ENCODE measurements at regions not wholly inside any gene's neighbourhood (a gene's known extent, or its start where the extent isn't known, plus 50 kb on each side); places are given as distances from the start of the nearest gene placed in this dataset.
"Not testable (repeated sequence)": the region's sequence is repeated elsewhere in the genome, so short reads cannot be mapped to it uniquely, and the experiment has no call there.

DNA sequence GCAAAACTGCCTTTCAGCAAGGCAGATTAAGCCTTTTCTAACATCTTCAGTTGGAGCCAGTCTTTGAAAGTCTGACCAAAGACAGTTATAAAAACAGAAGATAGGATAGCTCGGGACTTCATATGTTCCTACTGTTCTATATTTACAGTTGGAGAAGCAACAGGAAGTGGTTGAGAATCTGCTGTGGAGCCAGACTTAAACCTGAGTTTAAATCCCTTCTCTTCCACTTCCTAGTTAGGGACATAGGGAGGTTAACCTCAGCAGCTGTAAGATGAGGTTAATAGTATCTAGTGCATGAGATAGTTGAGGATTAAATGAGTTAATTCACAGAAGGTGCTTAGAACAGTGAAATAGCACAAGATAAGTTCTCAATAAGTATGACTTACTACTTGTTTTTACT is 84.5 kb upstream of the FREM1 start:
- TF ChIP-seq, protein P1, sequence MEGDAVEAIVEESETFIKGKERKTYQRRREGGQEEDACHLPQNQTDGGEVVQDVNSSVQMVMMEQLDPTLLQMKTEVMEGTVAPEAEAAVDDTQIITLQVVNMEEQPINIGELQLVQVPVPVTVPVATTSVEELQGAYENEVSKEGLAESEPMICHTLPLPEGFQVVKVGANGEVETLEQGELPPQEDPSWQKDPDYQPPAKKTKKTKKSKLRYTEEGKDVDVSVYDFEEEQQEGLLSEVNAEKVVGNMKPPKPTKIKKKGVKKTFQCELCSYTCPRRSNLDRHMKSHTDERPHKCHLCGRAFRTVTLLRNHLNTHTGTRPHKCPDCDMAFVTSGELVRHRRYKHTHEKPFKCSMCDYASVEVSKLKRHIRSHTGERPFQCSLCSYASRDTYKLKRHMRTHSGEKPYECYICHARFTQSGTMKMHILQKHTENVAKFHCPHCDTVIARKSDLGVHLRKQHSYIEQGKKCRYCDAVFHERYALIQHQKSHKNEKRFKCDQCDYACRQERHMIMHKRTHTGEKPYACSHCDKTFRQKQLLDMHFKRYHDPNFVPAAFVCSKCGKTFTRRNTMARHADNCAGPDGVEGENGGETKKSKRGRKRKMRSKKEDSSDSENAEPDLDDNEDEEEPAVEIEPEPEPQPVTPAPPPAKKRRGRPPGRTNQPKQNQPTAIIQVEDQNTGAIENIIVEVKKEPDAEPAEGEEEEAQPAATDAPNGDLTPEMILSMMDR (conservative IDR thresholded peaks at IDR 0.05) = no peak
- no peak for TF ChIP-seq ZFX (IDR thresholded peaks at IDR 0.05)
- H3K27ac ChIP-seq = no peak overlapping the region

DNA sequence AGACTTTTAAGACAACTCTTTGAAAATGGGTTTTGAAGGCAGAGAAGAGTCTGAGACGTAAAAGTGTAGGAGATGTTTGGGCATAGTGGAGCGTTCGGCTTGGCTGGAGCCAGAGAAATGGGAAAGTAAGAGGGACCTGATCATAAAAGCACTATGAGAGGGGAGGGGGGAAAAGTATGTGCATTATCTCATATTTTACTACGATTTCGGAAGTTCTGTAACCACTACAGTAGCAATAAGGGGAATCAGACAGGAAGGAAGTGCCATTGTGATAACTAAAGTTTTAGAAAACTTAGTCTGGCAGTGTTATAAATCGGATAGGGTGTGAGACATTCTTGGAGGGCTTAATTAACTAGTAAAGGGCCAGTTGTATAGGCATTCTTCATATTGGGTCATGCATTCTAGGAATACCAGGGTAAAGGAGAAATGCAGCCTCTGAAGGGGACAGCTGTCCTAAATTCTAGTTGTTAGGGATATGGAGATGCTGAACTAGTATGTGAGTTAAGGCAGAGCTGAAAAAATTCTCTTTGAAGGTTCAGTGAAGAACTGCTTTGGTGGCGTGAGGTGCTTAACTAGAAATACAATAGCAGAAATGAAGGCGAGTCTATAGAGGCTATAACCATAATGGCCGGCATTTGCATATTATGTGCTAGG is 83.8 kb upstream of the FREM1 start:
- TF ChIP-seq ZFX (IDR thresholded peaks at IDR 0.05) = no peak
- TF ChIP-seq, protein P1 (conservative IDR thresholded peaks at IDR 0.05) = no peak
- H3K27ac ChIP-seq = no peak overlapping the region

DNA sequence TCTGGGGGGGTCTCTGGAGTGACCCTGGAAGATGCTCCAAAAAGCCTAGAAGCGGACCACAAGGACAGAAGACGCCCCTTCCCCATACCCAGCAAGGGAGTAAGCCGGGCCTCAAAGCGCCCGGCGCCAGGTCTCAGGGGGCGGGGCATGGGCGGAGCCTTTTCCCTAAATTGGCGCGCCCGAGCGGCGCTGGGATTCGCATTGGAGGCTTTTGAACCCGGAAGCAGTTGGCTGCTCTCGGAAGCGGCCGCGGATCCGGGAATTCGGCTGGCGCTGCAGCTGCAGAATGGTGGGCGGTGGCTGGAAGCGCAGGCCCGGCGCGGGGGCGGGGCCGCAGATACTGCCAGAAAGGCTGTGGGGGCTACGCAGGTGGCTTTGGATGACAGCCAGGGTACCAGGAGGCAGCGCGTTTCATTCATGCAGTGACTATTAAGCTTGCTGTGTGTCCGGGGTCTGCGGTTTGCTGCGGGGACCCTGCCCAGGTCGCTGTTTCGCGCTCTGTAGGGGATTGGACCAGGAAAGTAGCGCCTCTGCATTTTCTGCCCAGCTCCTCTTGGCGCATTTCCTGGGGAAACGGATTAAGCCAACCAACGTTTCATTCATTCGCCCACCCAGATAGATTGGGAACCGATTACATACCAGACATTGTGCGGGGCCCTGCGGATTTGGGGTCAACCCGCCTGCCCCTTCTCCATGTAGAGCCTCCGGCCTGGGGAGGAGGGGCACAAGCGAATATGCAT is 83.0 kb upstream of the FREM1 start:
- H3K27ac ChIP-seq = no peak overlapping the region
- TF ChIP-seq ZFX (IDR thresholded peaks at IDR 0.05) = no peak
- TF ChIP-seq, protein P1 (conservative IDR thresholded peaks at IDR 0.05) = no peak

DNA sequence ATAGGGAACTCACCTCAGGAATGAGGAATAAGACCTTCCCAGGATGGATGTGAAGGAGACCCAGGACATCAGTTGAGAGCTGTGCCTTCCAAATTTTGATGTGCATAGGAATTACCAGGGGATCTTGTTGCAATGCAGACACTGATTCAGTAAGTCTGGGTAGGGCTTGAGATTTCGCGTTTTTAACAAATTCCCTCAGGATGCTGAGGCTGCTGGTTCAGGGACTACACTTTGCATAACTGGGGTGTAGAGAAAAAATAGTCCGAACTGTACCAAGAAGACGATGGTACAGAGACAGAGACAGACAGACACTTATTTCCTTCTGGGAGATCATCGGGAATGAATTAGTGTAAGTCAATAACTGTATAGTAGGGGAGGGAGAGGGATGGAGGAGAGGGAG is 82.3 kb upstream of the FREM1 start:
- H3K27ac ChIP-seq = no peak overlapping the region
- TF ChIP-seq, protein P1 (conservative IDR thresholded peaks at IDR 0.05) = no peak
- no peak for TF ChIP-seq ZFX (IDR thresholded peaks at IDR 0.05)

DNA sequence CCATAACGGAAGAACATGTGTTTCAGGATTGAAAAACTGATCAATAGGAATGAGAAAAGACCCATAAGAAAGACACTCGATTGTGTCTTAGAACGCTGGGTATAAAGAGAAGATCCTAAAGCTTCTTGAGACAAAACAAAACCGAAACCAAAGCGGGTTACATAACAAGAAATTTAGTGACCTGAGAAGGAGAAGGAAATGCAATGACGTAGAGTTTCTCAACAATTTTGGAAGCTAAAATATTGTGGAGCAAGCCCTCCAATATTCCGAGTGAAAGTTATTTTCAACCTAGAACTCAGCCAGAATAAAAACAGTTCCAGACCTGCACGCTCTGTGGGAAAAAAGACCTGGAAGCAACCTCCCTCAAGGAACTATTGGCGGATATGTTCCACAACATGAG is 81.9 kb upstream of the FREM1 start:
- TF ChIP-seq ZFX (IDR thresholded peaks at IDR 0.05) = no peak
- TF ChIP-seq, protein P1 (conservative IDR thresholded peaks at IDR 0.05) = no peak
- no peak overlapping the region for H3K27ac ChIP-seq

DNA sequence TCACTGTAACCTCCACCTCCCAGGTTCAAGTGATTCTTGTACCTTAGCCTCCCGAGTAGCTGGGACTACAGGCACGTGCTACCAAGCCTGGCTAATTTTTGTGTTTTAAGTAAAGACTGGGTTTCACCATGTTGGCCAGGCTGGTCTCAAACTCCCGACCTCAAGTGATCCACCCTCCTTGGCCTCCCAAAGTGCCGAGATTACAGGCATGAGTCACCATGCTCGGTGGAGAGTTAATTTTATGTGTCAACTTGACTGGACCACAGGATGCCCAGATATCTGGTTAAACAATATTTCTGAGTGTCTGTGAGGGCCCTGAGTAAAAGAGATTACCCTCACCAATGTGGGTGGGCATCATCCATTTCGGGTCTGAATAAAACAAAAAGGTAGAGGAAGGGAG is 80.4 kb upstream of the FREM1 start:
- not testable (repeated sequence) for H3K27ac ChIP-seq

DNA sequence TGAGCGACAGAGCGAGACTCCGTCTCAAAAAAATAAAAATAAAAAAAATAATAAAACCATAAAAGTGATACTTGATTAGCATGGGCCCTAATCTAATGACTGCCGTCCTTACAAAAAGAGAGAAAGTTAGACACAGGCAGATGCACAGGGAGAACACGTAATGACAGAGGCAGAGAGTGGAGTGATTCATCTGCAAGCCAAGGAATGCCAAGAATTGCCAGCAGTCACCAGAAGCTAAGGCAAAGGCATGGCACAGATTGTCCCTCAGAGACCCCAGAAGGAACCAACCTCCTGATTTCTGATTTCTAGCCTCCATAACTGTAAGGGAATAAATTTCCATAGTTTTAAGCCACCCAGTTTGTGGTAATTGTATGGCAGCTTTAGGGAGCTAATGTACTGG is 79.6 kb upstream of the FREM1 start:
- TF ChIP-seq ZFX (IDR thresholded peaks at IDR 0.05) = no peak
- TF ChIP-seq, protein P1 (conservative IDR thresholded peaks at IDR 0.05) = no peak
- H3K27ac ChIP-seq = no peak overlapping the region

DNA sequence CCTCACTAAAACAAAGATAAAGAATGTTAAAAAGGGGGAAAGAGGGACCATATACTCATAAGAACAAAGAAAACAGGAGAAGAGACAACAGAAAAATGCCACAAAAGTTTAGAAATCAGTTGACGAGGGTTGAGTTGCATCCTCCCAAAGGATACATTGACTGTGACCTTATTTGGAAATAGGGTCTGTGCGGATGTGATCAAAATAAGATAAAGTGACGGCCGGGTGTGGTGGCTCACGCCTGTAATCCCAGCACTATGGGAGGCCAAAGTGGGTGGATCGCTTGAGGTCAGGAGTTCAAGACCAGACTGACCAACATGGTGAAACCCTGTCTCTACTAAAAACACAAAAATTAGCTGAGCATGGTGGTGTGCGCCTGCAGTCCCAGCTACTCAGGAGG is 79.1 kb upstream of the FREM1 start:
- not testable (repeated sequence) for H3K27ac ChIP-seq
